Suprapubic skin (tissue), 4 donors: ENCODE measurements at regions not wholly inside any gene's neighbourhood (a gene's known extent, or its start where the extent isn't known, plus 50 kb on each side); places are given as distances from the start of the nearest gene placed in this dataset.

ENCODE experiments used
- DNase-seq, 2 donors: peaks; one replicate each; pipeline ENCODE4 v3.0.0-alpha.2; 2019; ENCODE audit warnings: low spot score in 2 of 2
- H3K27ac ChIP-seq: fragments of 200-600 bp; sonication (generic); one replicate; pipeline ENCODE4 v1.5.1; 2019
- H3K27me3 ChIP-seq: fragments of 200-600 bp; sonication (generic); one replicate; pipeline ENCODE4 v1.5.1; 2019
- H3K36me3 ChIP-seq: fragments of 200-600 bp; sonication (generic); one replicate; pipeline ENCODE4 v1.5.1; 2019
- H3K4me1 ChIP-seq: fragments of 200-600 bp; sonication (generic); one replicate; pipeline ENCODE4 v1.5.1; 2019
- H3K4me3 ChIP-seq: fragments of 200-600 bp; sonication (generic); one replicate; pipeline ENCODE4 v1.5.1; 2019; ENCODE audit warnings: mild to moderate bottlenecking
- H3K9me3 ChIP-seq: fragments of 200-600 bp; sonication (generic); one replicate; pipeline ENCODE4 v1.5.1; 2019
- EP300 ChIP-seq: sonication (generic); formaldehyde crosslinking; IDR thresholded peaks from one replicate; pipeline ENCODE4 v1.6.1; 2017; ENCODE audit warnings: antibody characterized with exemption
- POLR2A ChIP-seq, 2 donors: fragments of 450-650 bp; IDR thresholded peaks; one replicate each; pipeline ENCODE4 v1.6.1; 2017; ENCODE audit warnings: antibody characterized with exemption in 2 of 2, mild to moderate bottlenecking in 2 of 2, moderate library complexity in 2 of 2
- POLR2AphosphoS5 ChIP-seq, 3 donors: sonication (generic); formaldehyde crosslinking; IDR thresholded peaks; one replicate each; pipeline ENCODE4 v1.6.1; 2017; ENCODE audit warnings: antibody characterized with exemption in 3 of 3
- WGBS: methylation state at CpG from one replicate; pipeline ENCODE4 v1.1.5; 2018; 5-methylcytosine and 5-hydroxymethylcytosine counted together
- TF ChIP-seq, protein P1 (sequence below), 2 donors: fragments of 200-600 bp in 1 of 2; fragments of 450-650 bp in 1 of 2; sonication (generic) in 1 of 2; IDR thresholded peaks; one replicate each; pipeline ENCODE4 v1.5.1; 2016 to 2019; ENCODE audit warnings: antibody characterized with exemption in 2 of 2, mild to moderate bottlenecking in 1 of 2, moderate library complexity in 1 of 2

DNA sequence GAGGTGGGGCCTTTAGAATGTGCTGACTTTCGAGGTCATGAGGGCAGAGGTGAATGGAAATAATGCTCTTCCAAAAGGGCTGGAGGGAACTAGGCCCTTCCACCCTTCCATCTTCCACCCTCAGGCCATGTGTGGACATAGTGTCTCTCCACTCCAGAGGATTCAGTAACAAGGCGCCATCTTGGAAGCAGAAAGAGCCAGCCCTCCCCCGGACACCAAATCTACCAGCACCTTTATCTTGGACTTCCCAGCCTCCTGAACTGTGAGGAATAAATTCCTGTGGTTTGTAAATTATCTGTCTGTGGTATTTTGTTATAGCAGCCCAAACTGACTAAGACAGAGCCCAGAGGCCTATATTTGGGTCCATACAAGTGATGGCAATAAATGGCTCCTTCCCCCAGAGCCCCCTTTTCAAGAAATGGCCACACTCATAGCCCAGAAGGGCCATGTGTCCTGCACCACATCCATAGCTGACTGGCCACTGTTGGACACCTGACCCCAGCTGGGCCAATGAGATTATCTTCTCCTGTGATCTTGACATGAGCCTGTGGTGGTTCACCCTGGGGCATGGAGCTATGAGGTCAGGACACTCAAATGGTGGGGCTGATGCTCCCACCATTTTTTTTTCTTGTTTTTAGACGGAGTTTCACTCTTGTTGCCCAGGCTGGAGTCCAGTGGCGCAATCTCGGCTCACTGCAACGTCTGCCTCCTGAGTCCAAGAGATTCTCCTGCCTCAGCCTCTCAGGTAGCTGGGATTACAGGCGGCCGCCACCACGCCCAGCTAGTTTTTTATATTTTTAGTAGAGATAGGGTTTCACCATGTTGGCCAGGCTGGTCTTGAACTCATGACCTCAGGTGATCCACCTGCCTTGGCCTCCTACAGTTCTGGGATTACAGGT lies 114.9 kb downstream of the RRAGC start:
- Histone ChIP-seq H3K9me3 (no peaks in the 10 kb centered on the region), H3K4me3 (no peak overlapping the region), H3K4me1 (no peaks in the 10 kb centered on the region), H3K27me3 (no peaks in the 10 kb centered on the region), H3K36me3 (no peaks in the 10 kb centered on the region), H3K27ac (no peak overlapping the region)
- 86% methylated on average over 10 of the region's 10 CpGs for WGBS
- TF ChIP-seq POLR2A (IDR thresholded peaks at IDR 0.05) = no peak
- TF ChIP-seq, protein P1, sequence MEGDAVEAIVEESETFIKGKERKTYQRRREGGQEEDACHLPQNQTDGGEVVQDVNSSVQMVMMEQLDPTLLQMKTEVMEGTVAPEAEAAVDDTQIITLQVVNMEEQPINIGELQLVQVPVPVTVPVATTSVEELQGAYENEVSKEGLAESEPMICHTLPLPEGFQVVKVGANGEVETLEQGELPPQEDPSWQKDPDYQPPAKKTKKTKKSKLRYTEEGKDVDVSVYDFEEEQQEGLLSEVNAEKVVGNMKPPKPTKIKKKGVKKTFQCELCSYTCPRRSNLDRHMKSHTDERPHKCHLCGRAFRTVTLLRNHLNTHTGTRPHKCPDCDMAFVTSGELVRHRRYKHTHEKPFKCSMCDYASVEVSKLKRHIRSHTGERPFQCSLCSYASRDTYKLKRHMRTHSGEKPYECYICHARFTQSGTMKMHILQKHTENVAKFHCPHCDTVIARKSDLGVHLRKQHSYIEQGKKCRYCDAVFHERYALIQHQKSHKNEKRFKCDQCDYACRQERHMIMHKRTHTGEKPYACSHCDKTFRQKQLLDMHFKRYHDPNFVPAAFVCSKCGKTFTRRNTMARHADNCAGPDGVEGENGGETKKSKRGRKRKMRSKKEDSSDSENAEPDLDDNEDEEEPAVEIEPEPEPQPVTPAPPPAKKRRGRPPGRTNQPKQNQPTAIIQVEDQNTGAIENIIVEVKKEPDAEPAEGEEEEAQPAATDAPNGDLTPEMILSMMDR (IDR thresholded peaks at IDR 0.05) = no peak
- no peak for TF ChIP-seq EP300
- TF ChIP-seq POLR2AphosphoS5 (IDR thresholded peaks at IDR 0.05) = no peak
- no peak for DNase-seq

DNA sequence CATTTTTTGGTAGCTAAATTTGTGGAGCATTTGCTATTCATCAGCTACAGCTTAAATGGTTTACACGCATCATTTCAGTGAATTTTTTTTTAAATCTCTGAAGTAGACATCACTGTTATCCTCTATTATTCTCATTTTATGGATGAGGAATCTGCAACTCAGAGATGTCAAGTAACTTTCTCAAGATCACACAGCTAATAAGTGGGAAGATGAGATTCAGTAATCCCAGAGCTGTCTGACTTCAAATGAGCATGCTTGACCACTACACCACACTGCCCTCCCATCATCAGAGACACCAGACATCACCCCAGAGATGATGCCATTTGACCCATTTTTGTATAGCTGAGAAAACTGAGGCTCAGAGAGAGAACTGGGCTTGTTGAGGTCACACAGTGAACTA lies 116.4 kb downstream of the RRAGC start:
- Histone ChIP-seq H3K27ac (no peak overlapping the region), H3K9me3 (no peaks in the 10 kb centered on the region), H3K4me1 (no peaks in the 10 kb centered on the region), H3K4me3 (no peak overlapping the region), H3K27me3 (no peaks in the 10 kb centered on the region), H3K36me3 (no peaks in the 10 kb centered on the region)
- 82% methylated on average over 1 of the region's 1 CpG for WGBS
- DNase-seq = no peak
- TF ChIP-seq POLR2A (IDR thresholded peaks at IDR 0.05) = no peak
- no peak for TF ChIP-seq EP300
- TF ChIP-seq POLR2AphosphoS5 (IDR thresholded peaks at IDR 0.05) = no peak
- TF ChIP-seq, protein P1 (IDR thresholded peaks at IDR 0.05) = no peak

DNA sequence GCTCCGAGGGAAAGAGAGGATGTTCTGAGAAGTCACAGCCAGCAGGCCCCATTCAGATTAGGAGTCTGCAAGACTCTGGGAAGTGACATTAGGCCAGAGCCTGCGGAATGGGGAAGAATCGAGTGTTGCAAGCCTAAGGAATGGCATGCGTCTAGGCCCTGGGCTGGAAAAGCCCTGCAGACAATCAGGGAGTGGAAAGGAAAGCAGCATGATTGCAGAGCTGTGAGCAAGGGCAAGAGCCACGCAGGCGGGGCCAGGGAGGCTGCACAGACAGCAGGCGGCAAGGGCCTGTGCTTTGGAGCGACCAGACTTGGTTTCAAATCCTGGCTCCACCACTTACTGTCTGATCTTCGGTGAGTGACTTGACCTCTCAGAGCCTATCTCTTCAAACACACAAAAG lies 118.2 kb downstream of the RRAGC start:
- no peak overlapping the region for H3K27ac ChIP-seq
- no peaks in the 10 kb centered on the region for H3K9me3 ChIP-seq
- H3K4me1 ChIP-seq = no peaks in the 10 kb centered on the region
- TF ChIP-seq POLR2AphosphoS5 (IDR thresholded peaks at IDR 0.05) = no peak
- no peak for DNase-seq
- 66% methylated on average over 9 of the region's 9 CpGs for WGBS
- no peaks in the 10 kb centered on the region for H3K27me3 ChIP-seq
- no peaks in the 10 kb centered on the region for H3K36me3 ChIP-seq
- no peak overlapping the region for H3K4me3 ChIP-seq

DNA sequence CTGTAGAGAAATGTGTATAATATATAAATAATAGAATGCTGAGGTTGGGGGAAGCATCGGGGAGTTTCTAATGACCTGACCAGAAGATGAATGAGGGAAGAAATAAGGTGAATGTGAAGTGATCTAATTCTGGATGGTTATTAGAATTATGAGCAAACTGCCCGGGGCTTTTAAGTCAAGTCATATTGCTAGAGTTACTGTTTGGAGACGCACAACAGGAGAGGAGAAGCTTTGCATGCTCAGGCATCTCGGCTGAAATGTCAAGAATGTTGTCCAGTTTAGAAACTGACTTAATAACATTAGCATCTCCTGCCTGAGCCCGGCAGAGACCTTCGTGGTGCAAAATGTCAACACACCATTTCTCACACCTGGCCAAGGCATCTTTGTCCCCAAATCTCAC lies 119.1 kb downstream of the RRAGC start:
- TF ChIP-seq EP300 = no peak
- no peak for TF ChIP-seq POLR2A (IDR thresholded peaks at IDR 0.05)
- TF ChIP-seq, protein P1 (IDR thresholded peaks at IDR 0.05) = no peak
- TF ChIP-seq POLR2AphosphoS5 (IDR thresholded peaks at IDR 0.05) = no peak
- WGBS = 49% methylated on average over 6 of the region's 6 CpGs
- Histone ChIP-seq H3K36me3 (no peaks in the 10 kb centered on the region), H3K4me1 (no peaks in the 10 kb centered on the region), H3K27me3 (no peaks in the 10 kb centered on the region), H3K27ac (no peak overlapping the region), H3K9me3 (no peaks in the 10 kb centered on the region), H3K4me3 (no peak overlapping the region)
- no peak for DNase-seq

DNA sequence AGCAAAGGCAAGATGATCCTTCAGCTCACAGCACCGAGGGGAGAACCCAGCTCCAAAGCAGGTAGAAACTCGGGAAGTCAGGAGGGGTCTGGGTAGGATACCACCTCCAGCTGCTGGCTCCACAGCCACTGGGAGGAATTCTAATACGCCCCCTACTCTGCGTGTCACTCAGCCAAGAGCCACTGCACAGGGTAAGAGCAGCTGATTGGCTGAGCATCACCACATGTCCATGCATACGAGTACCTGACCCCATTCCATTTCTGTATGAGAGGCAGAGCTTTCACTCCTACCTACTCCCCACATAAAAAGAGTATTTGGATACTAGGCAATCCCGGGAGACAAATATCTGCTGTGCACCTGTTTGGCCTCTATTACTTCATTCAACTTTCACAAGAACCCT lies 121.4 kb downstream of the RRAGC start:
- peaks cover 10% of the 10 kb centered on the region for H3K4me1 ChIP-seq
- DNase-seq = no peak
- no peaks in the 10 kb centered on the region for H3K36me3 ChIP-seq
- H3K4me3 ChIP-seq = no peak overlapping the region
- WGBS = 72% methylated on average over 6 of the region's 6 CpGs
- peaks cover 3% of the 10 kb centered on the region for H3K27me3 ChIP-seq
- H3K9me3 ChIP-seq = no peaks in the 10 kb centered on the region
- no peak overlapping the region for H3K27ac ChIP-seq
- TF ChIP-seq EP300 (no peak), POLR2AphosphoS5 (IDR thresholded peaks at IDR 0.05) (no peak), POLR2A (IDR thresholded peaks at IDR 0.05) (no peak)
- TF ChIP-seq, protein P1 (IDR thresholded peaks at IDR 0.05) = no peak
